H1 (cell line): ENCODE measurements at regions not wholly inside any gene's neighbourhood (a gene's known extent, or its start where the extent isn't known, plus 50 kb on each side); places are given as distances from the start of the nearest gene placed in this dataset.

Source experiments
- CTCF ChIA-PET: fragments of 300-600 bp; sonication (Branson Sonifier 250); formaldehyde crosslinking; loops from one replicate; lab custom pipeline; 2021; ENCODE audit not compliant: partially characterized antibody; lab: Charles Lee
- POLR2A ChIA-PET: fragments of 300-600 bp; sonication (Branson Sonifier 250); formaldehyde crosslinking; loops from one replicate; lab custom pipeline; 2021; ENCODE audit warnings: inconsistent platforms; ENCODE audit not compliant: partially characterized antibody; lab: Charles Lee
- DNase-seq, 2 experiments: peaks; one replicate each; pipeline versions ENCODE4 v3.0.0 to v3.0.0-alpha.2; 2010 to 2022; ENCODE audit warnings: low spot score in 2 of 2, low read depth in 1 of 2, mixed read lengths in 1 of 2
- FAIRE-seq: peaks from 2 replicates; lab custom pipeline; 2011; peaks lifted over from hg19 to GRCh38; lab: Jason Lieb, UNC
- H2AFZ ChIP-seq: 2 replicates; pipeline ENCODE4 v1.8.1; 2012; ENCODE audit warnings: low read length, inconsistent platforms
- H2AK5ac ChIP-seq: 2 replicates; pipeline ENCODE4 v1.6.1; 2013; ENCODE audit warnings: low read depth, low read length
- H2BK120ac ChIP-seq: replicated peaks from 2 replicates; pipeline ENCODE3; 2013; ENCODE audit warnings: low read depth, low read length, inconsistent platforms
- H2BK12ac ChIP-seq: 2 replicates; pipeline ENCODE4 v1.6.1; 2013; ENCODE audit warnings: low read depth, low read length
- H2BK15ac ChIP-seq: 2 replicates; pipeline ENCODE4 v1.6.1; 2013; ENCODE audit warnings: low read length
- H2BK20ac ChIP-seq: 2 replicates; pipeline ENCODE4 v1.6.1; 2013; ENCODE audit warnings: low read length
- H2BK5ac ChIP-seq: 2 replicates; pipeline ENCODE4 v1.6.1; 2013; ENCODE audit warnings: low read depth, low read length
- H3K14ac ChIP-seq: 2 replicates; pipeline ENCODE4 v1.6.1; 2013; ENCODE audit warnings: inconsistent platforms; ENCODE audit not compliant: insufficient read length
- H3K18ac ChIP-seq: 2 replicates; pipeline ENCODE4 v1.6.1; 2013; ENCODE audit warnings: low read length; ENCODE audit errors: extremely low read depth
- H3K23ac ChIP-seq: 2 replicates; pipeline ENCODE4 v1.6.1; 2013; ENCODE audit warnings: inconsistent platforms; ENCODE audit not compliant: insufficient read length
- H3K23me2 ChIP-seq: 2 replicates; pipeline ENCODE4 v1.6.1; 2013; ENCODE audit warnings: low read depth, low read length
- H3K27ac ChIP-seq: 2 replicates; pipeline ENCODE4 v1.6.1; 2011; ENCODE audit warnings: low read depth, low read length, inconsistent platforms
- H3K27me3 ChIP-seq, 4 experiments: replicated peaks in 1 of 4; 1 replicate in 1 of 4; 2 replicates in 3 of 4; pipeline versions ENCODE4 v1.6.1 to v1.8.1; 2011 to 2013; ENCODE audit warnings: low read length in 3 of 4, mild to moderate bottlenecking in 3 of 4, inconsistent platforms in 2 of 4, mixed read lengths in 2 of 4, moderate library complexity in 1 of 4; ENCODE audit not compliant: control insufficient read depth in 3 of 4, insufficient read depth in 3 of 4; ENCODE audit errors: extremely low read depth in 1 of 4
- H3K36me3 ChIP-seq, 4 experiments: 2 replicates each; pipeline versions ENCODE4 v1.6.1 to v1.8.1; 2011 to 2013; ENCODE audit warnings: mild to moderate bottlenecking in 4 of 4, low read length in 3 of 4, moderate library complexity in 2 of 4, control low read depth in 1 of 4, inconsistent platforms in 1 of 4; ENCODE audit not compliant: insufficient read depth in 4 of 4, control insufficient read depth in 2 of 4
- H3K4ac ChIP-seq: replicated peaks from 2 replicates; pipeline ENCODE3; 2013; ENCODE audit warnings: low read length, low read depth, mixed read lengths, inconsistent platforms; ENCODE audit not compliant: insufficient read length
- H3K4me1 ChIP-seq, 4 experiments: replicated peaks in 1 of 4; 1 replicate in 1 of 4; 2 replicates in 3 of 4; pipeline versions ENCODE4 v1.6.1 to v1.8.1; 2011 to 2013; ENCODE audit warnings: low read length in 3 of 4, inconsistent platforms in 2 of 4, mixed read lengths in 1 of 4; ENCODE audit not compliant: insufficient read depth in 4 of 4, control insufficient read depth in 3 of 4
- H3K4me2 ChIP-seq, 2 experiments: 2 replicates each; pipeline versions ENCODE4 v1.6.1 to v1.8.1; 2011 to 2013; ENCODE audit warnings: low read depth in 2 of 2, low read length in 2 of 2, control low read depth in 1 of 2, inconsistent platforms in 1 of 2, mild to moderate bottlenecking in 1 of 2; ENCODE audit not compliant: insufficient read depth in 1 of 2
- H3K4me3 ChIP-seq, 4 experiments: fragments of 200-600, 300-600 bp in 1 of 4; sonication (generic), shearing (Covaris generic), sonication (Bioruptor Twin) in 1 of 4; 2 replicates each; pipeline versions ENCODE4 v1.5.1 to v1.8.1; 2011 to 2016; ENCODE audit warnings: low read length in 4 of 4, low read depth in 3 of 4, control low read depth in 2 of 4, inconsistent platforms in 2 of 4, mild to moderate bottlenecking in 2 of 4, mixed read lengths in 1 of 4, moderate library complexity in 1 of 4; ENCODE audit not compliant: insufficient read depth in 2 of 4; ENCODE audit errors: extremely low read depth in 1 of 4
- H3K56ac ChIP-seq: replicated peaks from 2 replicates; pipeline ENCODE3; 2013; ENCODE audit warnings: low read depth, mild to moderate bottlenecking, mixed read lengths, low read length, inconsistent platforms; ENCODE audit not compliant: insufficient read length
- H3K79me1 ChIP-seq: 2 replicates; pipeline ENCODE4 v1.6.1; 2013; ENCODE audit warnings: low read depth, low read length, control low read depth
- H3K79me2 ChIP-seq, 2 experiments: 2 replicates each; pipeline versions ENCODE4 v1.6.1 to v1.8.1; 2012 to 2013; ENCODE audit warnings: low read length in 2 of 2, mild to moderate bottlenecking in 2 of 2, inconsistent platforms in 1 of 2; ENCODE audit not compliant: insufficient read depth in 2 of 2, control insufficient read depth in 1 of 2
- H3K9ac ChIP-seq, 4 experiments: replicated peaks in 1 of 4; 1 replicate in 1 of 4; 2 replicates in 3 of 4; pipeline versions ENCODE4 v1.6.1 to v1.8.1; 2011 to 2013; ENCODE audit warnings: low read depth in 3 of 4, low read length in 3 of 4, control low read depth in 2 of 4, mild to moderate bottlenecking in 2 of 4, moderate library complexity in 2 of 4, inconsistent platforms in 1 of 4; ENCODE audit errors: extremely low read depth in 1 of 4
- H3K9me3 ChIP-seq, 2 experiments: 2 replicates each; pipeline versions ENCODE4 v1.6.1 to v1.8.1; 2012 to 2013; ENCODE audit warnings: mild to moderate bottlenecking in 2 of 2, moderate library complexity in 2 of 2, control low read depth in 1 of 2, inconsistent platforms in 1 of 2, low read depth in 1 of 2, low read length in 1 of 2, mixed read lengths in 1 of 2; ENCODE audit not compliant: insufficient read depth in 2 of 2
- H4K20me1 ChIP-seq, 2 experiments: replicated peaks in 1 of 2; 2 replicates each; pipeline versions ENCODE3 to v1.8.1; 2011 to 2013; ENCODE audit warnings: inconsistent platforms in 2 of 2, low read length in 2 of 2, mild to moderate bottlenecking in 1 of 2; ENCODE audit not compliant: insufficient read depth in 2 of 2, control insufficient read depth in 1 of 2
- H4K5ac ChIP-seq: 2 replicates; pipeline ENCODE4 v1.6.1; 2013; ENCODE audit warnings: low read length, low read depth, mixed read lengths, inconsistent platforms; ENCODE audit not compliant: insufficient read length
- H4K8ac ChIP-seq: 2 replicates; pipeline ENCODE4 v1.8.0; 2013; ENCODE audit warnings: mild to moderate bottlenecking, moderate library complexity, low read length, inconsistent platforms; ENCODE audit not compliant: insufficient read depth; ENCODE audit errors: extremely low read depth
- H4K91ac ChIP-seq: replicated peaks from 2 replicates; pipeline ENCODE3; 2013; ENCODE audit warnings: low read length, mixed read lengths, inconsistent platforms; ENCODE audit not compliant: insufficient read length
- ATF3 ChIP-seq: IDR thresholded peaks from 2 replicates; pipeline ENCODE4 v1.6.1; 2011; ENCODE audit warnings: low read depth, mild to moderate bottlenecking, low read length; ENCODE audit not compliant: insufficient read depth
- MAFK ChIP-seq: IDR thresholded peaks from 2 replicates; pipeline ENCODE4 v1.6.1; 2012; ENCODE audit warnings: low read depth, mild to moderate bottlenecking, improper control_type of control experiment, low read length
- RFX5 ChIP-seq: IDR thresholded peaks from 2 replicates; pipeline ENCODE4 v1.6.1; 2011; ENCODE audit warnings: low read depth, low read length, improper control_type of control experiment, borderline replicate concordance
- WGBS, 2 experiments: shearing (Covaris generic) in 1 of 2; methylation state at CpG; one replicate each; pipeline versions ENCODE4 v1.1.6 to v1.1.7; 2013 to 2015; ENCODE audit warnings: low lambda C conversion rate in 2 of 2, mixed read lengths in 2 of 2, inconsistent platforms in 1 of 2, low coverage in 1 of 2, missing lambda C conversion rate in 1 of 2; ENCODE audit not compliant: insufficient replicate concordance in 2 of 2, insufficient coverage in 1 of 2, insufficient read length in 1 of 2; ENCODE audit errors: extremely low coverage in 1 of 2, missing lambda C conversion rate in 1 of 2; 5-methylcytosine and 5-hydroxymethylcytosine counted together

GRCh38 chr2:19800796-19801195 lies 101.0 kb downstream of the TTC32 start:
- no peak overlapping the region for H3K56ac ChIP-seq
- H4K91ac ChIP-seq, result no peak overlapping the region
- no peaks in the 10 kb centered on the region for H3K79me1 ChIP-seq
- no peak overlapping the region for H3K18ac ChIP-seq
- ChIA-PET POLR2A (no interaction called here), CTCF (interaction anchor here (1.0 to 1.6 kb wide), 3 partner anchors 54 to 432 kb away, joined by 3 to 5 read pairs (median 4); no protein-coding TSS in a partner anchor)
- no peaks in the 10 kb centered on the region; a peak in 1 of 7 replicates for H3K27me3 ChIP-seq
- H4K8ac ChIP-seq, result no peak overlapping the region
- no peak overlapping the region for H2BK15ac ChIP-seq
- no peak overlapping the region for H2BK12ac ChIP-seq
- no peaks in the 10 kb centered on the region for H3K9me3 ChIP-seq
- no peak overlapping the region for H3K4me2 ChIP-seq
- DNase-seq (no peak), FAIRE-seq (no peak)
- no peak overlapping the region for H2BK20ac ChIP-seq
- H3K79me2 ChIP-seq, result no peaks in the 10 kb centered on the region
- H3K4me3 ChIP-seq, result no peak overlapping the region
- no peak overlapping the region for H3K27ac ChIP-seq
- H3K4ac ChIP-seq, result no peak overlapping the region
- H4K5ac ChIP-seq, result no peak overlapping the region
- H3K14ac ChIP-seq, result no peak overlapping the region
- no peak overlapping the region for H3K9ac ChIP-seq
- no peaks in the 10 kb centered on the region for H3K4me1 ChIP-seq
- no peak overlapping the region for H3K23ac ChIP-seq
- H4K20me1 ChIP-seq, result no peaks in the 10 kb centered on the region
- H2BK5ac ChIP-seq, result no peak overlapping the region
- WGBS, 2 experiments, result 91% methylated on average over 5 of the region's 5 CpGs; no CpG with 5 or more reads in 1 of the 2 experiments
- H3K23me2 ChIP-seq, result no peaks in the 10 kb centered on the region
- no peak overlapping the region for H2AFZ ChIP-seq
- no peaks in the 10 kb centered on the region for H3K36me3 ChIP-seq
- no peak overlapping the region for H2BK120ac ChIP-seq
- H2AK5ac ChIP-seq, result no peak overlapping the region
- no peak for TF ChIP-seq RFX5
- TF ChIP-seq ATF3, result no peak
- no peak for TF ChIP-seq MAFK
